MM.1S (cell line): ENCODE measurements at regions not wholly inside any gene's neighbourhood (a gene's known extent, or its start where the extent isn't known, plus 50 kb on each side); places are given as distances from the start of the nearest gene placed in this dataset.

Experiments used
- DNase-seq: peaks from one replicate; pipeline ENCODE4 v3.0.0-alpha.2; 2015
- H2AFZ ChIP-seq: fragments of 300-600 bp; sonication (generic); 2 replicates; pipeline ENCODE4 v1.6.0; 2016; ENCODE audit warnings: antibody characterized with exemption, low read length
- H3F3A ChIP-seq: fragments of 300-600 bp; sonication (generic); 2 replicates; pipeline ENCODE4 v1.6.1; 2016; ENCODE audit warnings: mild to moderate bottlenecking, antibody characterized with exemption, low read length, moderate library complexity, mixed read lengths; ENCODE audit not compliant: insufficient read depth
- H3K27ac ChIP-seq: fragments of 300-600 bp; sonication (generic); 2 replicates; pipeline ENCODE4 v1.5.1; 2016; ENCODE audit warnings: mild to moderate bottlenecking, low read length
- H3K27me3 ChIP-seq: fragments of 300-600 bp; sonication (generic); replicated peaks from 2 replicates; pipeline ENCODE4 v1.6.0; 2016; ENCODE audit warnings: low read length; ENCODE audit not compliant: insufficient read depth
- H3K36me3 ChIP-seq: fragments of 300-600 bp; sonication (generic); replicated peaks from 2 replicates; pipeline ENCODE4 v1.6.1; 2016; ENCODE audit warnings: mild to moderate bottlenecking, low read length, mixed read lengths; ENCODE audit not compliant: insufficient read depth
- H3K4me1 ChIP-seq: fragments of 300-600 bp; sonication (generic); 2 replicates; pipeline ENCODE4 v1.6.1; 2016; ENCODE audit warnings: low read length, mixed read lengths
- H3K4me2 ChIP-seq: fragments of 300-600 bp; sonication (generic); 2 replicates; pipeline ENCODE4 v1.6.0; 2016; ENCODE audit warnings: low read depth, low read length
- H3K4me3 ChIP-seq: fragments of 300-600 bp; sonication (generic); 2 replicates; pipeline ENCODE4 v1.5.1; 2016; ENCODE audit warnings: low read length, mixed read lengths
- H3K79me2 ChIP-seq: fragments of 300-600 bp; sonication (generic); 2 replicates; pipeline ENCODE4 v1.6.1; 2016; ENCODE audit warnings: mixed run types, low read length, mixed read lengths
- H3K9ac ChIP-seq: fragments of 300-600 bp; sonication (generic); 2 replicates; pipeline ENCODE4 v1.6.1; 2016; ENCODE audit warnings: low read length, mixed read lengths
- H3K9me2 ChIP-seq: fragments of 300-600 bp; sonication (generic); replicated peaks from 2 replicates; pipeline ENCODE4 v1.6.1; 2016; ENCODE audit warnings: mild to moderate bottlenecking, low read length, mixed read lengths; ENCODE audit not compliant: insufficient read depth
- H3K9me3 ChIP-seq: fragments of 300-600 bp; sonication (generic); replicated peaks from 2 replicates; pipeline ENCODE4 v1.6.1; 2016; ENCODE audit warnings: mild to moderate bottlenecking, low read length, mixed read lengths; ENCODE audit not compliant: insufficient read depth
- H4K20me1 ChIP-seq: fragments of 300-600 bp; sonication (generic); 2 replicates; pipeline ENCODE4 v1.6.1; 2016; ENCODE audit warnings: mild to moderate bottlenecking, low read length, moderate library complexity, mixed read lengths; ENCODE audit not compliant: insufficient read depth
- CTCF ChIP-seq: fragments of 300-600 bp; sonication (generic); IDR thresholded peaks from 2 replicates; pipeline ENCODE4 v1.5.1; 2016; ENCODE audit warnings: antibody characterized with exemption, low read length, mixed read lengths
- EZH2 ChIP-seq: fragments of 300-600 bp; sonication (generic); optimal IDR thresholded peaks from 2 replicates; pipeline ENCODE3; 2017; ENCODE audit warnings: low read depth, mild to moderate bottlenecking, antibody characterized with exemption, low read length, mixed read lengths
- EZH2phosphoT487 ChIP-seq: fragments of 300-600 bp; sonication (generic); IDR thresholded peaks from 2 replicates; pipeline ENCODE4 v1.6.1; 2018; ENCODE audit warnings: antibody characterized with exemption, low read length

GRCh38 chr2:183723278-183723677 lies 599.0 kb downstream of the NUP35 start:
- no peaks in the 10 kb centered on the region for H3K9me2 ChIP-seq
- no peaks in the 10 kb centered on the region for H3K79me2 ChIP-seq
- H3K27ac ChIP-seq = no peak overlapping the region
- H3K4me2 ChIP-seq = no peak overlapping the region
- H3F3A ChIP-seq = no peaks in the 10 kb centered on the region
- TF ChIP-seq EZH2phosphoT487 (no peak), CTCF (no peak), EZH2 (no peak)
- H4K20me1 ChIP-seq = no peaks in the 10 kb centered on the region
- H3K4me1 ChIP-seq = no peaks in the 10 kb centered on the region
- H3K4me3 ChIP-seq = no peak overlapping the region
- H3K9me3 ChIP-seq = no peaks in the 10 kb centered on the region
- DNase-seq = no peak
- no peak overlapping the region for H2AFZ ChIP-seq
- no peaks in the 10 kb centered on the region for H3K27me3 ChIP-seq
- no peaks in the 10 kb centered on the region for H3K36me3 ChIP-seq
- no peak overlapping the region for H3K9ac ChIP-seq

DNA sequence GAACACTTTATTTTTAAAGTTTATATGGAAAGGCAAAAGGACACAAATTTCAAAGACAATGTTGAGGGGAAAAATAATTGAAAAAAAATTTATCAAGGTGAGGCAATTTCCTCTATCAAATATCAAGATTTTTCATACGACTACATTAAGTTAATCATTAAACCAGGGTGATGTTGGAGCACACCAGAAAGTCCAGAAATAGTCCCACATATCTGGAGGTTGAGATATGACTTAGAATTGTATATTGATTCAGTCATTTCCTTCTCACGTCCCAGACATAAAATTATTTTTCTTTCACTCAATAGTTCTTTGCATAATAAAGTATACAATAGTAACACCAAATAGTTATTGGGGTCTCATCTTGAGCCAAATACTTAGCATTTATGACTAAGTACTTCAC lies 605.1 kb downstream of the NUP35 start:
- Histone ChIP-seq H4K20me1 (no peaks in the 10 kb centered on the region), H3K9me3 (no peaks in the 10 kb centered on the region), H3K4me2 (no peak overlapping the region), H3F3A (no peaks in the 10 kb centered on the region), H3K27me3 (no peaks in the 10 kb centered on the region), H2AFZ (no peak overlapping the region), H3K4me1 (no peaks in the 10 kb centered on the region), H3K27ac (no peak overlapping the region), H3K4me3 (no peak overlapping the region), H3K79me2 (no peaks in the 10 kb centered on the region), H3K9me2 (no peaks in the 10 kb centered on the region), H3K36me3 (no peaks in the 10 kb centered on the region), H3K9ac (no peak overlapping the region)
- TF ChIP-seq CTCF = no peak
- no peak for TF ChIP-seq EZH2
- no peak for TF ChIP-seq EZH2phosphoT487
- no peak for DNase-seq

DNA sequence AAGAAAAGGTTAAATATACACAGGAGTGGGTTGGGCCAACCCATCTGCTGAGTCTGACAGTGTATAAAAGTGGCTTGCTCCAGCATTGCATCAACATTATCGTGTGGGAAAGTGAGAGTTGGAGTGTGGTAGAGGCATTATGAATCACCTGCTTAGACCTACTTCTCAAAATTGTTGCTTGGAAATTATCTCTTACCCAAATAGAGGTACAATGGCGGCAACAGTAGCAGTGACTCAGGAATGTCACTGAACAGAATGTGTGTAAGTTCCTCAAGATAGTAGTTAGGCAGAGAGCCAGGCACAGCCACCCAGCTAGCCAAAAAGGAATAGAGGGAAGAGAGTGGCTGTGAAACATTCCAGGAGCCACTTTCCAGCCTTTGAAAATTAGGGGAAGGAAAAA lies 616.0 kb downstream of the NUP35 start:
- H3K9ac ChIP-seq = no peak overlapping the region

More for the DNA sequence above, 616.0 kb downstream of the NUP35 start:
- TF ChIP-seq CTCF (no peak), EZH2phosphoT487 (no peak), EZH2 (no peak)
- Histone ChIP-seq H3F3A (no peaks in the 10 kb centered on the region), H3K79me2 (no peaks in the 10 kb centered on the region), H3K4me1 (no peaks in the 10 kb centered on the region), H3K27ac (no peak overlapping the region), H2AFZ (no peak overlapping the region), H3K9me2 (no peaks in the 10 kb centered on the region), H3K4me2 (no peak overlapping the region), H4K20me1 (no peaks in the 10 kb centered on the region), H3K4me3 (no peak overlapping the region), H3K27me3 (no peaks in the 10 kb centered on the region), H3K36me3 (no peaks in the 10 kb centered on the region), H3K9me3 (no peaks in the 10 kb centered on the region)
- no peak for DNase-seq
